SK-N-SH (cell line): ENCODE measurements at regions not wholly inside any gene's neighbourhood (a gene's known extent, or its start where the extent isn't known, plus 50 kb on each side); places are given as distances from the start of the nearest gene placed in this dataset.

Source experiments
- CTCF ChIA-PET: fragments of 300-600, 350-600 bp; formaldehyde crosslinking; extraction: SDS; loops from one replicate; lab custom pipeline; 2021; lab: Yijun Ruan, JAX
- POLR2A ChIA-PET: fragments of 350-600 bp; sonication (Branson Sonifier 250); formaldehyde crosslinking; extraction: SDS; loops from one replicate; lab custom pipeline; 2020; ENCODE audit warnings: antibody characterized with exemption, inconsistent platforms; lab: Yijun Ruan, JAX
- DNase-seq: peaks from one replicate; pipeline ENCODE4 v3.0.0; 2012
- H2AFZ ChIP-seq: fragments of 200-600 bp; sonication (generic); 2 replicates; pipeline ENCODE4 v1.8.1; 2016; ENCODE audit warnings: antibody characterized with exemption, mild to moderate bottlenecking, low read depth
- H3F3A ChIP-seq: fragments of 200-600 bp; sonication (generic); replicated peaks from 2 replicates; pipeline ENCODE3; 2016; ENCODE audit warnings: antibody characterized with exemption, mild to moderate bottlenecking; ENCODE audit not compliant: insufficient read depth
- H3K27ac ChIP-seq, 2 experiments: fragments of 200-500 bp in 1 of 2; fragments of 200-600 bp in 1 of 2; sonication (Bioruptor generic) in 1 of 2; sonication (generic), shearing (Covaris generic) in 1 of 2; 2 replicates each; pipeline versions ENCODE4 v1.5.1 to v1.6.1; 2014 to 2016; ENCODE audit warnings: low read depth in 2 of 2, inconsistent platforms in 1 of 2, low read length in 1 of 2, mild to moderate bottlenecking in 1 of 2, mixed read lengths in 1 of 2
- H3K27me3 ChIP-seq: fragments of 200-600 bp; sonication (generic), shearing (Covaris generic); 2 replicates; pipeline ENCODE4 v1.6.1; 2016; ENCODE audit warnings: mixed run types; ENCODE audit not compliant: insufficient read depth
- H3K36me3 ChIP-seq, 2 experiments: fragments of 200-500 bp in 1 of 2; fragments of 200-600 bp in 1 of 2; sonication (Bioruptor generic) in 1 of 2; sonication (generic) in 1 of 2; replicated peaks in 1 of 2; 2 replicates each; pipeline versions ENCODE3 to v1.5.1; 2014 to 2016; ENCODE audit warnings: low read length in 1 of 2, mild to moderate bottlenecking in 1 of 2; ENCODE audit not compliant: insufficient read depth in 2 of 2, control insufficient read depth in 1 of 2
- H3K4me1 ChIP-seq, 2 experiments: fragments of 200-500 bp in 1 of 2; fragments of 200-600 bp in 1 of 2; sonication (Bioruptor generic) in 1 of 2; sonication (generic), shearing (Covaris generic) in 1 of 2; 2 replicates each; pipeline versions ENCODE4 v1.5.1 to v1.6.1; 2014 to 2016; ENCODE audit warnings: low read depth in 1 of 2, low read length in 1 of 2, mixed run types in 1 of 2; ENCODE audit not compliant: insufficient read depth in 2 of 2, control insufficient read depth in 1 of 2
- H3K4me2 ChIP-seq: fragments of 200-600 bp; sonication (generic), shearing (Covaris generic); 2 replicates; pipeline ENCODE4 v1.6.1; 2017; ENCODE audit warnings: mixed run types
- H3K4me3 ChIP-seq, 2 experiments: fragments of 200-500 bp in 1 of 2; fragments of 200-600 bp in 1 of 2; sonication (Bioruptor generic) in 1 of 2; sonication (generic), shearing (Covaris generic) in 1 of 2; 2 replicates each; pipeline versions ENCODE4 v1.5.1 to v1.8.1; 2014 to 2016; ENCODE audit warnings: low read depth in 2 of 2, inconsistent platforms in 1 of 2, low read length in 1 of 2, mild to moderate bottlenecking in 1 of 2, mixed read lengths in 1 of 2, moderate library complexity in 1 of 2
- H3K79me2 ChIP-seq: fragments of 200-600 bp; sonication (generic); 2 replicates; pipeline ENCODE4 v1.8.1; 2017; ENCODE audit warnings: mild to moderate bottlenecking; ENCODE audit not compliant: insufficient read depth
- H3K9ac ChIP-seq: fragments of 200-600 bp; sonication (generic); 2 replicates; pipeline ENCODE4 v1.6.1; 2017; ENCODE audit warnings: mixed run types
- H3K9me2 ChIP-seq: fragments of 200-600 bp; sonication (generic); 2 replicates; pipeline ENCODE4 v1.6.1; 2017; ENCODE audit warnings: mixed run types
- H3K9me3 ChIP-seq: fragments of 200-600 bp; sonication (generic); 2 replicates; pipeline ENCODE4 v1.6.1; 2017; ENCODE audit warnings: mixed run types, mild to moderate bottlenecking, moderate library complexity
- H4K20me1 ChIP-seq: fragments of 200-600 bp; sonication (generic); 2 replicates; pipeline ENCODE4 v1.6.1; 2017; ENCODE audit warnings: mild to moderate bottlenecking, mixed run types; ENCODE audit not compliant: insufficient read depth
- CHD2 ChIP-seq: fragments of 150-350 bp; IDR thresholded peaks from 2 replicates; pipeline ENCODE4 v1.6.1; 2018; ENCODE audit warnings: low read length; ENCODE audit not compliant: partially characterized antibody
- CTCF ChIP-seq: fragments of 200-600 bp; sonication (generic); IDR thresholded peaks from 2 replicates; pipeline ENCODE4 v1.6.1; 2017; ENCODE audit warnings: antibody characterized with exemption, mild to moderate bottlenecking, moderate library complexity
- EZH2phosphoT487 ChIP-seq: fragments of 200-600 bp; sonication (generic); IDR thresholded peaks from 2 replicates; pipeline ENCODE4 v1.6.1; 2017; ENCODE audit warnings: low read depth, mixed run types, mild to moderate bottlenecking, antibody characterized with exemption, moderate library complexity, borderline replicate concordance
- GABPA ChIP-seq: IDR thresholded peaks from 2 replicates; pipeline ENCODE4 v1.4.0; 2012; ENCODE audit warnings: low read depth, mild to moderate bottlenecking
- GATA2 ChIP-seq: sonication (generic); formaldehyde crosslinking; IDR thresholded peaks from 2 replicates; pipeline ENCODE4 v1.5.0; 2020; ENCODE audit warnings: mild to moderate bottlenecking, missing genetic modification reagents
- IRF3 ChIP-seq: fragments of 150-350 bp; IDR thresholded peaks from 2 replicates; pipeline ENCODE4 v1.6.1; 2016; ENCODE audit warnings: mild to moderate bottlenecking, low read depth, low read length
- JUND ChIP-seq: IDR thresholded peaks from 2 replicates; pipeline ENCODE4 v1.4.0; 2012
- MAX ChIP-seq: IDR thresholded peaks from 2 replicates; pipeline ENCODE4 v1.4.0; 2012; ENCODE audit warnings: low read depth
- MEF2A ChIP-seq: IDR thresholded peaks from 2 replicates; pipeline ENCODE4 v1.4.0; 2012; ENCODE audit warnings: low read depth, borderline replicate concordance
- NFIC ChIP-seq: IDR thresholded peaks from 2 replicates; pipeline ENCODE4 v1.4.0; 2012; ENCODE audit warnings: borderline replicate concordance
- NRF1 ChIP-seq: IDR thresholded peaks from 2 replicates; pipeline ENCODE4 v1.6.1; 2012; ENCODE audit warnings: low read depth, mild to moderate bottlenecking, low read length
- PBX3 ChIP-seq: IDR thresholded peaks from 2 replicates; pipeline ENCODE4; 2012
- POLR2AphosphoS5 ChIP-seq: IDR thresholded peaks from 2 replicates; pipeline ENCODE4 v1.6.1; 2012; ENCODE audit warnings: low read depth, low read length
- RAD21 ChIP-seq: IDR thresholded peaks from 2 replicates; pipeline ENCODE4 v1.6.1; 2012; ENCODE audit warnings: mild to moderate bottlenecking, low read length
- RFX5 ChIP-seq: IDR thresholded peaks from 2 replicates; pipeline ENCODE4 v1.6.1; 2012; ENCODE audit warnings: mild to moderate bottlenecking, improper control_type of control experiment, low read length
- SIN3A ChIP-seq: IDR thresholded peaks from 2 replicates; pipeline ENCODE4 v1.6.1; 2012; ENCODE audit warnings: low read depth, mild to moderate bottlenecking, low read length, moderate library complexity, borderline replicate concordance
- SMC3 ChIP-seq: IDR thresholded peaks from 2 replicates; pipeline ENCODE4 v1.6.1; 2012; ENCODE audit warnings: low read depth, low read length, improper control_type of control experiment
- TAF1 ChIP-seq: IDR thresholded peaks from 2 replicates; pipeline ENCODE4 v1.6.1; 2012; ENCODE audit warnings: low read depth, mild to moderate bottlenecking, low read length, moderate library complexity, borderline replicate concordance
- TCF12 ChIP-seq: IDR thresholded peaks from 2 replicates; pipeline ENCODE4 v1.4.0; 2012
- TEAD4 ChIP-seq: IDR thresholded peaks from 2 replicates; pipeline ENCODE4 v1.4.0; 2012; ENCODE audit warnings: mild to moderate bottlenecking, borderline replicate concordance; ENCODE audit not compliant: insufficient read depth
- YY1 ChIP-seq: IDR thresholded peaks from 2 replicates; pipeline ENCODE4 v1.4.0; 2012; ENCODE audit warnings: low read depth, mild to moderate bottlenecking
- WGBS: methylation state at CpG from one replicate; pipeline ENCODE4 v1.1.6; 2017; ENCODE audit warnings: low lambda C conversion rate; 5-methylcytosine and 5-hydroxymethylcytosine counted together

- Histone ChIP-seq H3K27ac (no peak overlapping the region), H3K36me3 (no peaks in the 10 kb centered on the region), H3K79me2 (no peaks in the 10 kb centered on the region), H2AFZ (no peak overlapping the region), H3K4me3 (no peak overlapping the region), H3F3A (no peaks in the 10 kb centered on the region), H3K9me3 (no peaks in the 10 kb centered on the region), H3K9me2 (no peaks in the 10 kb centered on the region), H3K9ac (no peak overlapping the region), H3K27me3 (no peaks in the 10 kb centered on the region), H4K20me1 (no peaks in the 10 kb centered on the region), H3K4me1 (no peaks in the 10 kb centered on the region), H3K4me2 (no peak overlapping the region)
- CTCF ChIA-PET = no interaction called here
- 4% methylated on average over 2 of the region's 2 CpGs for WGBS
- no peak for TF ChIP-seq GATA2 (CRISPR knock-in tag)
- TF ChIP-seq TAF1 = no peak
- no peak for TF ChIP-seq RAD21
- no peak for TF ChIP-seq POLR2AphosphoS5
- no peak for TF ChIP-seq TEAD4
- TF ChIP-seq NFIC = no peak
- POLR2A ChIA-PET = no interaction called here
- no peak for DNase-seq
Measured at GRCh38 chr17:14950686-14951085, 314.4 kb downstream of the PMP22 start.

GRCh38 chr17:14950216-14950615, 314.9 kb downstream of the PMP22 start:
- H3K4me2 ChIP-seq = no peak overlapping the region

More at GRCh38 chr17:14950216-14950615, 314.9 kb downstream of the PMP22 start:
- DNase-seq = no peak
- 2% methylated on average over 3 of the region's 3 CpGs for WGBS
- no peak overlapping the region for H3K9ac ChIP-seq
- H3K27me3 ChIP-seq = no peaks in the 10 kb centered on the region
- H3K4me3 ChIP-seq = no peak overlapping the region
- H3K9me2 ChIP-seq = no peaks in the 10 kb centered on the region
- H3K36me3 ChIP-seq = no peaks in the 10 kb centered on the region
- H3F3A ChIP-seq = no peaks in the 10 kb centered on the region
- CTCF ChIA-PET = no interaction called here
- no peaks in the 10 kb centered on the region for H3K79me2 ChIP-seq
- TF ChIP-seq GATA2 (CRISPR knock-in tag) (no peak), CTCF (no peak), TCF12 (no peak), YY1 (no peak), SIN3A (no peak), PBX3 (no peak), CHD2 (no peak), RAD21 (no peak), GABPA (no peak), MAX (no peak), JUND (no peak), TEAD4 (no peak), NRF1 (no peak), SMC3 (no peak), RFX5 (no peak), EZH2phosphoT487 (no peak), NFIC (no peak), MEF2A (no peak), IRF3 (no peak)
- no peaks in the 10 kb centered on the region for H4K20me1 ChIP-seq
- no peak overlapping the region for H2AFZ ChIP-seq
- no peak overlapping the region for H3K27ac ChIP-seq
- POLR2A ChIA-PET = no interaction called here
- no peaks in the 10 kb centered on the region for H3K9me3 ChIP-seq
- no peaks in the 10 kb centered on the region for H3K4me1 ChIP-seq
